A673 (cell line): ENCODE measurements at regions not wholly inside any gene's neighbourhood (a gene's known extent, or its start where the extent isn't known, plus 50 kb on each side); places are given as distances from the start of the nearest gene placed in this dataset.

Experiments used
- BruUV-seq: library from RNA; stranded (reverse); fragments of 400-500 nt; replicated peaks from 2 replicates; lab custom pipeline; 2021; lab: Mats Ljungman, UMichigan
- CTCF ChIA-PET: fragments of 300-600 bp; sonication (Branson Sonifier 250); formaldehyde crosslinking; loops from one replicate; lab custom pipeline; 2022; ENCODE audit warnings: antibody characterized with exemption; lab: Charles Lee
- POLR2A ChIA-PET: fragments of 300-600 bp; sonication (Branson Sonifier 250); formaldehyde crosslinking; loops from one replicate; lab custom pipeline; 2022; ENCODE audit warnings: antibody characterized with exemption; ENCODE audit not compliant: low non-redundant PET; lab: Charles Lee
- DNase-seq: peaks from one replicate; pipeline ENCODE4 v3.0.0-alpha.2; 2015; ENCODE audit warnings: low spot score
- H3K27ac ChIP-seq: fragments of 200-600 bp; sonication (generic); 2 replicates; pipeline ENCODE4 v1.5.1; 2016; ENCODE audit warnings: mixed run types, low read depth, mild to moderate bottlenecking, mixed read lengths, antibody characterized with exemption, low read length; ENCODE audit not compliant: poor library complexity, severe bottlenecking
- H3K27me3 ChIP-seq: fragments of 200-600 bp; sonication (generic); replicated peaks from 2 replicates; pipeline ENCODE4 v1.6.1; 2017; ENCODE audit warnings: mixed run types, low read depth, mild to moderate bottlenecking, mixed read lengths, antibody characterized with exemption, low read length; ENCODE audit not compliant: insufficient read depth, poor library complexity
- H3K36me3 ChIP-seq: fragments of 200-600 bp; sonication (generic); 2 replicates; pipeline ENCODE4 v1.6.1; 2016; ENCODE audit warnings: mixed run types, mild to moderate bottlenecking, mixed read lengths, antibody characterized with exemption, low read length; ENCODE audit not compliant: insufficient read depth, poor library complexity, severe bottlenecking
- H3K4me1 ChIP-seq: fragments of 200-600 bp; sonication (generic); 2 replicates; pipeline ENCODE4 v1.6.1; 2017; ENCODE audit warnings: mixed run types, mild to moderate bottlenecking, mixed read lengths, antibody characterized with exemption, low read length; ENCODE audit not compliant: insufficient read depth, poor library complexity, severe bottlenecking
- H3K4me3 ChIP-seq: fragments of 200-600 bp; sonication (generic); 2 replicates; pipeline ENCODE4 v1.5.1; 2016; ENCODE audit warnings: low read depth, mixed run types, mild to moderate bottlenecking, mixed read lengths, low read length; ENCODE audit not compliant: poor library complexity, severe bottlenecking
- H3K9me3 ChIP-seq: fragments of 200-600 bp; sonication (generic); 2 replicates; pipeline ENCODE4 v1.6.1; 2016; ENCODE audit warnings: mixed run types, low read depth, mild to moderate bottlenecking, mixed read lengths, antibody characterized with exemption, low read length; ENCODE audit not compliant: poor library complexity, severe bottlenecking
- CTCF ChIP-seq: fragments of 300-800, 200-600 bp; sonication (generic); conservative IDR thresholded peaks from 2 replicates; pipeline ENCODE4 v1.5.1; 2017; ENCODE audit warnings: low read depth, mild to moderate bottlenecking, antibody characterized with exemption, low read length, moderate library complexity, mixed read lengths
- EZH2 ChIP-seq: fragments of 200-600 bp; sonication (generic); IDR thresholded peaks from 2 replicates; pipeline ENCODE4 v1.6.1; 2017; ENCODE audit warnings: borderline replicate concordance, low read depth, mild to moderate bottlenecking, mixed read lengths, antibody characterized with exemption, low read length; ENCODE audit not compliant: poor library complexity, severe bottlenecking
- intact Hi-C: fragments of 100-400 bp; cut with micrococcal nuclease; formaldehyde crosslinking; loops from one replicate; pipeline ENCODE4 v1.10.0; 2022; ENCODE audit not compliant: unreplicated experiment

- no peaks in the 10 kb centered on the region for H3K9me3 ChIP-seq
- H3K4me1 ChIP-seq = no peaks in the 10 kb centered on the region
- no peak for DNase-seq
- no peak overlapping the region for H3K4me3 ChIP-seq
- POLR2A ChIA-PET = no interaction called here
- CTCF ChIA-PET = no interaction called here
- no TSS peak for BruUV-seq
- no peaks in the 10 kb centered on the region for H3K36me3 ChIP-seq
- TF ChIP-seq EZH2 = no peak
- H3K27me3 ChIP-seq = no peaks in the 10 kb centered on the region
- intact Hi-C loops = no loop called here
- no peak overlapping the region for H3K27ac ChIP-seq
Observed at GRCh38 chr7:46630031-46630430, 709.0 kb upstream of the IGFBP3 start.

- intact Hi-C loops = no loop called here
- no peak for DNase-seq
- no peaks in the 10 kb centered on the region for H3K27me3 ChIP-seq
Observed at GRCh38 chr7:46628389-46628788, 707.3 kb upstream of the IGFBP3 start.

GRCh38 chr7:46626691-46627310 is 705.7 kb upstream of the IGFBP3 start:
- H3K4me3 ChIP-seq = no peak overlapping the region
- no peak for DNase-seq
- no peaks in the 10 kb centered on the region for H3K4me1 ChIP-seq
- intact Hi-C loops = no loop called here
- no peak overlapping the region for H3K27ac ChIP-seq
- no TSS peak for BruUV-seq
- CTCF ChIA-PET = no interaction called here
- POLR2A ChIA-PET = no interaction called here
- H3K9me3 ChIP-seq = no peaks in the 10 kb centered on the region
- no peaks in the 10 kb centered on the region for H3K27me3 ChIP-seq
- H3K36me3 ChIP-seq = no peaks in the 10 kb centered on the region
- no peak for TF ChIP-seq EZH2
- TF ChIP-seq CTCF = no peak

More at GRCh38 chr7:46628389-46628788, 707.3 kb upstream of the IGFBP3 start:
- no peak overlapping the region for H3K27ac ChIP-seq
- CTCF ChIA-PET = no interaction called here
- no peak overlapping the region for H3K4me3 ChIP-seq
- no peaks in the 10 kb centered on the region for H3K9me3 ChIP-seq
- no TSS peak for BruUV-seq
- TF ChIP-seq EZH2 (no peak), CTCF (no peak)
- POLR2A ChIA-PET = no interaction called here
- H3K4me1 ChIP-seq = no peaks in the 10 kb centered on the region
- H3K36me3 ChIP-seq = no peaks in the 10 kb centered on the region

- DNase-seq = no peak
- intact Hi-C loops = no loop called here
- Histone ChIP-seq H3K27ac (no peak overlapping the region), H3K4me3 (no peak overlapping the region), H3K4me1 (no peaks in the 10 kb centered on the region), H3K36me3 (no peaks in the 10 kb centered on the region), H3K9me3 (no peaks in the 10 kb centered on the region), H3K27me3 (no peaks in the 10 kb centered on the region)
- POLR2A ChIA-PET = no interaction called here
- BruUV-seq = no TSS peak
- no peak for TF ChIP-seq EZH2
- TF ChIP-seq CTCF = no peak
- CTCF ChIA-PET = no interaction called here
Observed at GRCh38 chr7:46626261-46626660, 705.2 kb upstream of the IGFBP3 start.
